A549 (cell line): ENCODE measurements at regions not wholly inside any gene's neighbourhood (a gene's known extent, or its start where the extent isn't known, plus 50 kb on each side); places are given as distances from the start of the nearest gene placed in this dataset.
A peak's percentile ranks its signal among the peaks of the same experiment; 100 is the strongest.

Experiments used
- ATAC-seq, 2 experiments: fragments of 200-7000 bp in 1 of 2; fragments of >200 bp in 1 of 2; cut with Nextera tagmentation in 1 of 2; cut with Tn5 transposase in 1 of 2; 3 replicates each; pipeline versions ENCODE4 v1.8.0 to v1.9.1; 2018 to 2020; ENCODE audit warnings: mild to moderate bottlenecking in 1 of 2, moderate library complexity in 1 of 2
- CTCF ChIA-PET: fragments of 300-600 bp; sonication (Branson Sonifier 250); formaldehyde crosslinking; extraction: SDS; loops from one replicate; lab custom pipeline; 2021; ENCODE audit warnings: antibody characterized with exemption, inconsistent platforms; lab: Yijun Ruan, JAX
- POLR2A ChIA-PET: fragments of 350-600 bp; formaldehyde crosslinking; extraction: SDS; loops from one replicate; lab custom pipeline; 2021; ENCODE audit warnings: antibody characterized with exemption, inconsistent platforms; lab: Yijun Ruan, JAX
- DNase-seq, 2 experiments: peaks; one replicate each; pipeline versions ENCODE4 v3.0.0 to v3.0.0-alpha.2; 2011 to 2016; ENCODE audit warnings: low read depth in 1 of 2, low spot score in 1 of 2
- FAIRE-seq: peaks from 2 replicates; lab custom pipeline; 2011; peaks lifted over from hg19 to GRCh38; lab: Jason Lieb, UNC
- H3K27ac ChIP-seq, 2 experiments: fragments of >200 bp; sonication (Bioruptor Twin); formaldehyde crosslinking; 3 replicates each; pipeline ENCODE4 v1.5.1; 2016 to 2017
- H3K4me1 ChIP-seq: fragments of >200 bp; sonication (Bioruptor Twin); formaldehyde crosslinking; 3 replicates; pipeline ENCODE4 v1.6.1; 2016
- H3K4me2 ChIP-seq: fragments of >200 bp; sonication (Bioruptor Twin); formaldehyde crosslinking; 3 replicates; pipeline ENCODE4 v1.6.1; 2016
- H3K4me3 ChIP-seq: fragments of >200 bp; sonication (Bioruptor Twin); formaldehyde crosslinking; 3 replicates; pipeline ENCODE4 v1.5.1; 2016
- H3K9me3 ChIP-seq: fragments of >200 bp; sonication (Bioruptor Twin); formaldehyde crosslinking; 3 replicates; pipeline ENCODE4 v1.6.1; 2016
- BCL3 ChIP-seq: fragments of >200 bp; sonication (Bioruptor Twin); formaldehyde crosslinking; IDR thresholded peaks from 3 replicates; pipeline ENCODE4 v1.6.1; 2016
- CEBPB ChIP-seq, 2 experiments: fragments of >200 bp in 1 of 2; sonication (Bioruptor Twin) in 1 of 2; formaldehyde crosslinking in 1 of 2; IDR thresholded peaks; 2 replicates each; pipeline ENCODE4 v1.6.1; 2012 to 2016
- EHF ChIP-seq: fragments of 250-450 bp; sonication (Bioruptor Pico); IDR thresholded peaks from 2 replicates; pipeline ENCODE4 v1.5.0; 2020; ENCODE audit warnings: mild to moderate bottlenecking
- EHMT2 ChIP-seq: fragments of 200-600 bp; sonication (generic); IDR thresholded peaks from 2 replicates; pipeline ENCODE4 v1.6.1; 2016; ENCODE audit warnings: antibody characterized with exemption, low read depth, mild to moderate bottlenecking, moderate library complexity
- ESRRA ChIP-seq: fragments of 150-350 bp; IDR thresholded peaks from 2 replicates; pipeline ENCODE4 v1.6.1; 2014; ENCODE audit warnings: mild to moderate bottlenecking, low read length, borderline replicate concordance
- FOXS1 ChIP-seq: fragments of 250-450 bp; sonication (Bioruptor Pico); IDR thresholded peaks from 2 replicates; pipeline ENCODE4 v1.5.0; 2020; ENCODE audit warnings: mild to moderate bottlenecking, moderate library complexity
- HEYL ChIP-seq: fragments of 250-450 bp; sonication (Bioruptor Pico); IDR thresholded peaks from 2 replicates; pipeline ENCODE4 v1.8.0; 2021; ENCODE audit warnings: mild to moderate bottlenecking, moderate library complexity
- HOXB13 ChIP-seq: fragments of 250-450 bp; sonication (Bioruptor Pico); IDR thresholded peaks from 2 replicates; pipeline ENCODE4 v1.5.0; 2020; ENCODE audit warnings: low read depth, mild to moderate bottlenecking, moderate library complexity
- HOXB5 ChIP-seq: fragments of 250-450 bp; sonication (Bioruptor Pico); IDR thresholded peaks from 2 replicates; pipeline ENCODE4 v1.5.0; 2020; ENCODE audit warnings: mild to moderate bottlenecking, moderate library complexity
- MAFK ChIP-seq: fragments of 450-650 bp; IDR thresholded peaks from 2 replicates; pipeline ENCODE4 v1.6.1; 2014; ENCODE audit not compliant: partially characterized antibody
- RAD21 ChIP-seq, 2 experiments: fragments of >200 bp in 1 of 2; sonication (Bioruptor Twin) in 1 of 2; formaldehyde crosslinking in 1 of 2; IDR thresholded peaks in 1 of 2; conservative IDR thresholded peaks in 1 of 2; 2 replicates in 1 of 2; 3 replicates in 1 of 2; pipeline ENCODE4 v1.6.1; 2012 to 2018; ENCODE audit warnings: inconsistent platforms in 1 of 2
- SREBF2 ChIP-seq: fragments of 450-650 bp; IDR thresholded peaks from 2 replicates; pipeline ENCODE4 v1.6.1; 2014; ENCODE audit warnings: mild to moderate bottlenecking, moderate library complexity
- ZFP36 ChIP-seq: fragments of 450-650 bp; IDR thresholded peaks from 2 replicates; pipeline ENCODE4 v1.6.1; 2014; ENCODE audit warnings: borderline replicate concordance; ENCODE audit not compliant: partially characterized antibody
- ZNF302 ChIP-seq: fragments of 250-450 bp; sonication (Bioruptor Pico); IDR thresholded peaks from 2 replicates; pipeline ENCODE4 v1.9.0; 2021; ENCODE audit warnings: inconsistent platforms, mild to moderate bottlenecking, moderate library complexity
- WGBS: methylation state at CpG from one replicate; pipeline ENCODE4 v1.1.6; 2017; ENCODE audit errors: missing lambda C conversion rate; 5-methylcytosine and 5-hydroxymethylcytosine counted together
- TF ChIP-seq, protein P1 (sequence below): IDR thresholded peaks from 2 replicates; pipeline ENCODE4 v1.6.1; 2012; ENCODE audit warnings: low read depth, borderline replicate concordance

DNA sequence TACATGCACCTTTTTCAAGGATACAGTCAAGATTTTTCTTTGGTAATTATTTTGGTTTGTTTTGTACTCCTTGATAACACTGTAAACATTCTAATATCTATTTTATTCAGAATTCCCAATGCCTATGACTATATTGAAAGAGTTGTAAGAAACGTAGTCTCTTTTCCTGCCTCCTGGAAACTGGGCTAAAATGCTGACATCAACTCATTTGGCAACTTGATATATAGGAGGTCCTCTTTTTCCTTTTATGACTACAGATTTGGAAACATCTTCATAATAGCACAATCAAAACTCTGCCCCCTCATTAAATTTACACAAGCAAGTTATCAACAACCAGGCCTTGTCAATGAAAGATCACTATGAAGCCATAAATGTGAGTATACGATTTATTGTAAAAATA, 422.3 kb upstream of the PCDH15 start:
- DNase-seq = no peak
- ChIA-PET POLR2A (no interaction called here), CTCF (no interaction called here)
- Histone ChIP-seq H3K27ac (no peak overlapping the region), H3K4me1 (no peaks in the 10 kb centered on the region), H3K9me3 (no peaks in the 10 kb centered on the region), H3K4me2 (no peak overlapping the region), H3K4me3 (no peak overlapping the region)
- 17% methylated on average over 2 of the region's 2 CpGs for WGBS
- FAIRE-seq = no peak
- no peak for ATAC-seq
- TF ChIP-seq MAFK (peak; percentile 61), RAD21 (conservative IDR thresholded peaks at IDR 0.05 in 1 of 2, IDR thresholded peaks at IDR 0.05 in 1 of 2) (no peak)

DNA sequence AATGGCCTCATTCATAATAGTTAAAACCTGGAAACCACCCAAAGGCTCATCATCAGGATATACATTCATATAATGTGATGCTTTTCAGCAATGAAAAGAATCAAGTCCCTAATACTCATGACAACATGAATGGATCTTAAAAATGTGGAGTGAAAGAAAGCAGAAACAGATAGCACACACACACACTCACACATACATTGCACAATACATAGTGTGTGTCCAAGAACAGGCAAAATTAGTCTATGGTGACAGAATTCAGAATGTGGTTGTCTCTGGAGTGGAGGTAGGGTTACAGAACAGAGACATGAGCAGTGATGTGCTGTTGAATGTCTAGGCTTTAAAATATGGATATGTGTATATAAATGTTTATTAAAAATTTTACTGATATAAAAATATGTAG, 419.9 kb upstream of the PCDH15 start:
- Histone ChIP-seq H3K27ac (no peak overlapping the region), H3K4me3 (no peak overlapping the region), H3K4me1 (no peaks in the 10 kb centered on the region), H3K9me3 (no peaks in the 10 kb centered on the region), H3K4me2 (no peak overlapping the region)
- ATAC-seq = no peak
- CTCF ChIA-PET = no interaction called here
- FAIRE-seq = no peak
- TF ChIP-seq HOXB5 (CRISPR knock-in tag) (no peak), HEYL (CRISPR knock-in tag) (no peak), FOXS1 (no peak), ZFP36 (no peak), ZNF302 (CRISPR knock-in tag) (no peak), ESRRA (no peak), RAD21 (conservative IDR thresholded peaks at IDR 0.05 in 1 of 2, IDR thresholded peaks at IDR 0.05 in 1 of 2) (no peak)
- TF ChIP-seq, protein P1, sequence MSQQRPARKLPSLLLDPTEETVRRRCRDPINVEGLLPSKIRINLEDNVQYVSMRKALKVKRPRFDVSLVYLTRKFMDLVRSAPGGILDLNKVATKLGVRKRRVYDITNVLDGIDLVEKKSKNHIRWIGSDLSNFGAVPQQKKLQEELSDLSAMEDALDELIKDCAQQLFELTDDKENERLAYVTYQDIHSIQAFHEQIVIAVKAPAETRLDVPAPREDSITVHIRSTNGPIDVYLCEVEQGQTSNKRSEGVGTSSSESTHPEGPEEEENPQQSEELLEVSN = no peak
- DNase-seq = no peak
- POLR2A ChIA-PET = no interaction called here

DNA sequence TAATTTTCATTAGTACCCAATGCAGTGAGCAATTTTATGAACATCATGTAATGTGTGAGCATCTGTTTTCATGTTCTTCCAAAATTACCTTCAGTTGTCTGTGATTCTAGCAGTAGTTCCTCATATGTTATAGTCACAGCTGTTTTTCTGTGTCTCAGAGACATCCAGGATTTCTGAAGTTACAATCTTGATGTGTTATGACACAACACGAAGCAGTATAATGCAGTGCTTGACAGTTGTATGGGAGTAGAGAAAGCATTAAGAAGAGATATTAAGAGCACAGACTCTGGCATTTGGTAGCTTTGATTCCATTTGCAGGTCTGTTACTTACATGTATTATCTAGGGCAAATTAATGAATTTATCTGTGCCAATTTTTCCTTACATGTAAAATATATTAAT, 414.7 kb upstream of the PCDH15 start:
- WGBS = 9% methylated on average over 1 of the region's 1 CpG
- POLR2A ChIA-PET = no interaction called here
- H3K27ac ChIP-seq = no peak overlapping the region
- no peak for TF ChIP-seq EHF (CRISPR knock-in tag)
- TF ChIP-seq, all 56 proteins: peak for 0
- FAIRE-seq (no peak), ATAC-seq (no peak), DNase-seq (no peak)
- CTCF ChIA-PET = no interaction called here
- no peak overlapping the region for H3K4me3 ChIP-seq
- H3K9me3 ChIP-seq = no peaks in the 10 kb centered on the region
- H3K4me2 ChIP-seq = no peak overlapping the region
- H3K4me1 ChIP-seq = no peaks in the 10 kb centered on the region

GRCh38 chr10:55214608-55215007, 413.6 kb upstream of the PCDH15 start:
- Histone ChIP-seq H3K4me2 (no peak overlapping the region), H3K4me3 (no peak overlapping the region), H3K9me3 (no peaks in the 10 kb centered on the region), H3K27ac (no peak overlapping the region), H3K4me1 (no peaks in the 10 kb centered on the region)
- POLR2A ChIA-PET = no interaction called here
- TF ChIP-seq HOXB13 (CRISPR knock-in tag) (no peak), BCL3 (no peak)
- DNase-seq (no peak), FAIRE-seq (no peak), ATAC-seq (no peak)
- 3% methylated on average over 1 of the region's 1 CpG for WGBS
- CTCF ChIA-PET = no interaction called here

- CTCF ChIA-PET = no interaction called here
- Histone ChIP-seq H3K4me3 (no peak overlapping the region), H3K27ac (no peak overlapping the region), H3K9me3 (no peaks in the 10 kb centered on the region; the same call in 2 of the 3 replicates), H3K4me2 (no peak overlapping the region), H3K4me1 (no peaks in the 10 kb centered on the region)
- no peak for TF ChIP-seq EHMT2
- no peak for TF ChIP-seq CEBPB (IDR thresholded peaks at IDR 0.05)
- no peak for TF ChIP-seq SREBF2
- DNase-seq (no peak), ATAC-seq (no peak), FAIRE-seq (no peak)
- POLR2A ChIA-PET = no interaction called here
Observed at GRCh38 chr10:55212051-55212450, 411.0 kb upstream of the PCDH15 start.
